Keratinocyte (primary cell): ENCODE measurements at regions not wholly inside any gene's neighbourhood (a gene's known extent, or its start where the extent isn't known, plus 50 kb on each side); places are given as distances from the start of the nearest gene placed in this dataset.

Experiments
- DNase-seq: peaks from one replicate; pipeline ENCODE4 v3.0.0-alpha.2; 2011; ENCODE audit warnings: low read depth, missing footprints, low spot score
- FAIRE-seq: peaks from 2 replicates; lab custom pipeline; 2011; peaks lifted over from hg19 to GRCh38; lab: Jason Lieb, UNC
- H2AFZ ChIP-seq: 2 replicates; pipeline ENCODE4 v1.6.0; 2012; ENCODE audit warnings: low read length, control low read depth, inconsistent platforms; ENCODE audit not compliant: control insufficient read depth
- H3K27ac ChIP-seq: 2 replicates; pipeline ENCODE4 v1.5.1; 2011; ENCODE audit warnings: low read length; ENCODE audit not compliant: control insufficient read depth, insufficient read depth
- H3K27me3 ChIP-seq: 3 replicates; pipeline ENCODE4 v1.6.0; 2011; ENCODE audit warnings: low read length; ENCODE audit not compliant: control insufficient read depth, insufficient read depth; ENCODE audit errors: extremely low read depth
- H3K36me3 ChIP-seq, 2 experiments: 2 replicates in 1 of 2; 3 replicates in 1 of 2; pipeline ENCODE4 v1.5.1; 2011; ENCODE audit warnings: low read length in 2 of 2, mild to moderate bottlenecking in 1 of 2; ENCODE audit not compliant: control insufficient read depth in 2 of 2, insufficient read depth in 2 of 2; ENCODE audit errors: extremely low read depth in 1 of 2
- H3K4me1 ChIP-seq: 3 replicates; pipeline ENCODE4 v1.5.1; 2011; ENCODE audit warnings: low read length; ENCODE audit not compliant: control insufficient read depth, insufficient read depth; ENCODE audit errors: extremely low read depth
- H3K4me2 ChIP-seq: 3 replicates; pipeline ENCODE4 v1.6.0; 2011; ENCODE audit warnings: low read depth, low read length; ENCODE audit not compliant: control insufficient read depth, insufficient read depth; ENCODE audit errors: extremely low read depth
- H3K4me3 ChIP-seq, 3 experiments: fragments of 200-600 bp in 1 of 3; sonication (generic) in 1 of 3; 2 replicates in 2 of 3; 3 replicates in 1 of 3; pipeline ENCODE4 v1.5.1; 2011 to 2016; ENCODE audit warnings: low read length in 3 of 3, mild to moderate bottlenecking in 3 of 3, control low read depth in 2 of 3, inconsistent platforms in 1 of 3, low read depth in 1 of 3, mixed read lengths in 1 of 3, mixed run types in 1 of 3, moderate library complexity in 1 of 3; ENCODE audit not compliant: control insufficient read depth in 2 of 3, insufficient read depth in 2 of 3; ENCODE audit errors: extremely low read depth in 1 of 3
- H3K79me2 ChIP-seq: 2 replicates; pipeline ENCODE4 v1.6.0; 2012; ENCODE audit warnings: low read length; ENCODE audit not compliant: control insufficient read depth, insufficient read depth
- H3K9ac ChIP-seq: 3 replicates; pipeline ENCODE4 v1.6.0; 2011; ENCODE audit warnings: low read length; ENCODE audit not compliant: control insufficient read depth, insufficient read depth; ENCODE audit errors: extremely low read depth
- H3K9me1 ChIP-seq: 3 replicates; pipeline ENCODE4 v1.6.0; 2011; ENCODE audit warnings: low read length; ENCODE audit not compliant: control insufficient read depth, insufficient read depth; ENCODE audit errors: extremely low read depth
- H3K9me3 ChIP-seq: 2 replicates; pipeline ENCODE4 v1.5.1; 2012; ENCODE audit warnings: low read depth, low read length; ENCODE audit not compliant: control insufficient read depth
- H4K20me1 ChIP-seq: 3 replicates; pipeline ENCODE4 v1.6.0; 2011; ENCODE audit warnings: low read length; ENCODE audit not compliant: control insufficient read depth, insufficient read depth; ENCODE audit errors: extremely low read depth
- EZH2 ChIP-seq: IDR thresholded peaks from one replicate; pipeline ENCODE4 v1.6.1; 2012; ENCODE audit warnings: inconsistent platforms, mild to moderate bottlenecking, low read length, moderate library complexity
- dilution Hi-C: fragments of 300-500 bp; cut with MboI; formaldehyde crosslinking; loops from one replicate; pipeline ENCODE4 v1.7.0; 2020; ENCODE audit warnings: low sequenced_read_pairs; ENCODE audit not compliant: extremely low pct_ligation_motif_present
- TF ChIP-seq, protein P1 (sequence below), 3 experiments: IDR thresholded peaks in 1 of 3; conservative IDR thresholded peaks in 1 of 3; optimal IDR thresholded peaks in 1 of 3; 2 replicates in 2 of 3; 3 replicates in 1 of 3; pipeline versions ENCODE3 to v1.5.1; 2011; ENCODE audit warnings: low read length in 3 of 3, mild to moderate bottlenecking in 3 of 3, moderate library complexity in 2 of 3, control low read depth in 1 of 3, inconsistent platforms in 1 of 3; ENCODE audit not compliant: insufficient read depth in 2 of 3; ENCODE audit errors: extremely low read depth in 1 of 3

- H3K27ac ChIP-seq: peak overlapping the region; percentile 42
- TF ChIP-seq EZH2: no peak
- TF ChIP-seq, protein P1, sequence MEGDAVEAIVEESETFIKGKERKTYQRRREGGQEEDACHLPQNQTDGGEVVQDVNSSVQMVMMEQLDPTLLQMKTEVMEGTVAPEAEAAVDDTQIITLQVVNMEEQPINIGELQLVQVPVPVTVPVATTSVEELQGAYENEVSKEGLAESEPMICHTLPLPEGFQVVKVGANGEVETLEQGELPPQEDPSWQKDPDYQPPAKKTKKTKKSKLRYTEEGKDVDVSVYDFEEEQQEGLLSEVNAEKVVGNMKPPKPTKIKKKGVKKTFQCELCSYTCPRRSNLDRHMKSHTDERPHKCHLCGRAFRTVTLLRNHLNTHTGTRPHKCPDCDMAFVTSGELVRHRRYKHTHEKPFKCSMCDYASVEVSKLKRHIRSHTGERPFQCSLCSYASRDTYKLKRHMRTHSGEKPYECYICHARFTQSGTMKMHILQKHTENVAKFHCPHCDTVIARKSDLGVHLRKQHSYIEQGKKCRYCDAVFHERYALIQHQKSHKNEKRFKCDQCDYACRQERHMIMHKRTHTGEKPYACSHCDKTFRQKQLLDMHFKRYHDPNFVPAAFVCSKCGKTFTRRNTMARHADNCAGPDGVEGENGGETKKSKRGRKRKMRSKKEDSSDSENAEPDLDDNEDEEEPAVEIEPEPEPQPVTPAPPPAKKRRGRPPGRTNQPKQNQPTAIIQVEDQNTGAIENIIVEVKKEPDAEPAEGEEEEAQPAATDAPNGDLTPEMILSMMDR (optimal IDR thresholded peaks at IDR 0.05 in 1 of 3, IDR thresholded peaks at IDR 0.05 in 1 of 3, conservative IDR thresholded peaks at IDR 0.05 in 1 of 3; ENCODE audit: extremely low read depth in 1 of 3, insufficient read depth in 2 of 3, low read length in 3 of 3): no peak
- H3K79me2 ChIP-seq: no peaks in the 10 kb centered on the region
- H3K4me2 ChIP-seq: peak overlapping the region; percentile 65
- peak overlapping the region; percentile 94 for H2AFZ ChIP-seq
- peaks cover 11% of the 10 kb centered on the region for H3K4me1 ChIP-seq
- H3K4me3 ChIP-seq: peak overlapping the region in 1 of 3 experiments; percentile 66
- no peaks in the 10 kb centered on the region for H3K36me3 ChIP-seq
- H3K27me3 ChIP-seq: peaks cover under 1% of the 10 kb centered on the region
- H4K20me1 ChIP-seq: no peaks in the 10 kb centered on the region
- no peaks in the 10 kb centered on the region for H3K9me3 ChIP-seq
- FAIRE-seq: peak; percentile 95
- dilution Hi-C loops: no loop called here
- no peak overlapping the region for H3K9ac ChIP-seq
- DNase-seq: no peak
- H3K9me1 ChIP-seq: no peaks in the 10 kb centered on the region
Observed at GRCh38 chr2:158732573-158733429, 62.3 kb upstream of the DAPL1 start.

- Histone ChIP-seq H3K9me1 (no peaks in the 10 kb centered on the region), H3K4me2 (peak overlapping the region; percentile 65), H3K9me3 (no peaks in the 10 kb centered on the region), H3K79me2 (no peaks in the 10 kb centered on the region), H4K20me1 (no peaks in the 10 kb centered on the region), H3K4me1 (peaks cover 11% of the 10 kb centered on the region), H3K4me3 (peak overlapping the region in 1 of 3 experiments; percentile 66), H3K27me3 (peaks cover 4% of the 10 kb centered on the region), H3K36me3 (no peaks in the 10 kb centered on the region), H3K27ac (peak overlapping the region; percentile 42), H3K9ac (no peak overlapping the region), H2AFZ (peak overlapping the region; percentile 94)
- dilution Hi-C loops: no loop called here
- FAIRE-seq (no peak), DNase-seq (no peak)
- TF ChIP-seq, protein P1 (optimal IDR thresholded peaks at IDR 0.05 in 1 of 3, IDR thresholded peaks at IDR 0.05 in 1 of 3, conservative IDR thresholded peaks at IDR 0.05 in 1 of 3; ENCODE audit: extremely low read depth in 1 of 3, insufficient read depth in 2 of 3, low read length in 3 of 3): no peak
- TF ChIP-seq EZH2: no peak
Observed at GRCh38 chr2:158733430-158733755, 61.7 kb upstream of the DAPL1 start.
